ENCODE measurements at regions not wholly inside any gene's neighbourhood (a gene's known extent, or its start where the extent isn't known, plus 50 kb on each side); places are given as distances from the start of the nearest gene placed in this dataset.

GRCh38 chr2:217370391-217370790 is 510.5 kb upstream of the TNP1 start:
- no peaks in the 10 kb centered on the region for H3K36me3 ChIP-seq (ENCODE audit: insufficient read depth, low read length)
- DNase-seq (ENCODE audit: low spot score): no peak
- no peaks in the 10 kb centered on the region for H3K9me2 ChIP-seq (ENCODE audit: insufficient read depth, low read length)

GRCh38 chr2:217367464-217367863 is 507.6 kb upstream of the TNP1 start:
- Histone ChIP-seq H3K79me2 (ENCODE audit: insufficient read depth, low read depth, low read length) (no peaks in the 10 kb centered on the region), H3K9me3 (ENCODE audit: low read length) (no peaks in the 10 kb centered on the region), H2AFZ (ENCODE audit: low read length) (no peak overlapping the region), H3K27ac (ENCODE audit: low read depth, low read length, poor library complexity, severe bottlenecking) (no peak overlapping the region), H3K4me1 (ENCODE audit: insufficient read depth, low read length, poor library complexity, severe bottlenecking) (no peaks in the 10 kb centered on the region), H3K9me2 (ENCODE audit: insufficient read depth, low read length) (no peaks in the 10 kb centered on the region), H3K4me2 (ENCODE audit: low read length) (no peak overlapping the region), H3K4me3 (ENCODE audit: low read depth, low read length, poor library complexity, severe bottlenecking) (no peak overlapping the region), H3K36me3 (ENCODE audit: insufficient read depth, low read length) (no peaks in the 10 kb centered on the region), H4K20me1 (ENCODE audit: insufficient read depth, low read length) (no peaks in the 10 kb centered on the region)
- CTCF ChIA-PET (ENCODE audit: unreplicated experiment): no interaction called here
- TF ChIP-seq CTCF (conservative IDR thresholded peaks at IDR 0.05; ENCODE audit: low read length) (no peak), EZH2phosphoT487 (IDR thresholded peaks at IDR 0.05; ENCODE audit: borderline replicate concordance, low read depth, low read length) (no peak)
- POLR2A ChIA-PET: no interaction called here
- BruUV-seq (replicated peaks): no TSS peak
- intact Hi-C loops (cut with micrococcal nuclease; ENCODE audit: unreplicated experiment): no loop called here
- DNase-seq (ENCODE audit: low spot score): no peak

More at GRCh38 chr2:217370391-217370790, 510.5 kb upstream of the TNP1 start:
- no TSS peak for BruUV-seq (replicated peaks)
- Histone ChIP-seq H3K4me1 (ENCODE audit: insufficient read depth, low read length, poor library complexity, severe bottlenecking) (no peaks in the 10 kb centered on the region), H2AFZ (ENCODE audit: low read length) (no peak overlapping the region), H4K20me1 (ENCODE audit: insufficient read depth, low read length) (no peaks in the 10 kb centered on the region), H3K79me2 (ENCODE audit: insufficient read depth, low read depth, low read length) (no peaks in the 10 kb centered on the region), H3K4me3 (ENCODE audit: low read depth, low read length, poor library complexity, severe bottlenecking) (no peak overlapping the region), H3K9me3 (ENCODE audit: low read length) (no peaks in the 10 kb centered on the region), H3K4me2 (ENCODE audit: low read length) (no peak overlapping the region), H3K27ac (ENCODE audit: low read depth, low read length, poor library complexity, severe bottlenecking) (no peak overlapping the region)
- CTCF ChIA-PET (ENCODE audit: unreplicated experiment): no interaction called here
- intact Hi-C loops (cut with micrococcal nuclease; ENCODE audit: unreplicated experiment): no loop called here
- POLR2A ChIA-PET: no interaction called here
- TF ChIP-seq CTCF (conservative IDR thresholded peaks at IDR 0.05; ENCODE audit: low read length) (no peak), EZH2phosphoT487 (IDR thresholded peaks at IDR 0.05; ENCODE audit: borderline replicate concordance, low read depth, low read length) (no peak)

GRCh38 chr2:217366966-217367365 is 507.1 kb upstream of the TNP1 start:
- Histone ChIP-seq H3K79me2 (ENCODE audit: insufficient read depth, low read depth, low read length) (no peaks in the 10 kb centered on the region), H3K4me1 (ENCODE audit: insufficient read depth, low read length, poor library complexity, severe bottlenecking) (no peaks in the 10 kb centered on the region), H3K9me2 (ENCODE audit: insufficient read depth, low read length) (no peaks in the 10 kb centered on the region), H3K27ac (ENCODE audit: low read depth, low read length, poor library complexity, severe bottlenecking) (no peak overlapping the region), H3K9me3 (ENCODE audit: low read length) (no peaks in the 10 kb centered on the region), H3K36me3 (ENCODE audit: insufficient read depth, low read length) (no peaks in the 10 kb centered on the region), H3K4me3 (ENCODE audit: low read depth, low read length, poor library complexity, severe bottlenecking) (no peak overlapping the region), H3K4me2 (ENCODE audit: low read length) (no peak overlapping the region), H2AFZ (ENCODE audit: low read length) (no peak overlapping the region), H4K20me1 (ENCODE audit: insufficient read depth, low read length) (no peaks in the 10 kb centered on the region)
- no TSS peak for BruUV-seq (replicated peaks)
- TF ChIP-seq EZH2phosphoT487 (IDR thresholded peaks at IDR 0.05; ENCODE audit: borderline replicate concordance, low read depth, low read length) (no peak), CTCF (conservative IDR thresholded peaks at IDR 0.05; ENCODE audit: low read length) (no peak)
- POLR2A ChIA-PET: no interaction called here
- CTCF ChIA-PET (ENCODE audit: unreplicated experiment): no interaction called here
- intact Hi-C loops (cut with micrococcal nuclease; ENCODE audit: unreplicated experiment): no loop called here
- no peak for DNase-seq (ENCODE audit: low spot score)
